ENCODE measurements at regions not wholly inside any gene's neighbourhood (a gene's known extent, or its start where the extent isn't known, plus 50 kb on each side); places are given as distances from the start of the nearest gene placed in this dataset.

GRCh38 chr18:24918257-24918656 is 433.7 kb downstream of the ZNF521 start:
- TF ChIP-seq, protein P1, sequence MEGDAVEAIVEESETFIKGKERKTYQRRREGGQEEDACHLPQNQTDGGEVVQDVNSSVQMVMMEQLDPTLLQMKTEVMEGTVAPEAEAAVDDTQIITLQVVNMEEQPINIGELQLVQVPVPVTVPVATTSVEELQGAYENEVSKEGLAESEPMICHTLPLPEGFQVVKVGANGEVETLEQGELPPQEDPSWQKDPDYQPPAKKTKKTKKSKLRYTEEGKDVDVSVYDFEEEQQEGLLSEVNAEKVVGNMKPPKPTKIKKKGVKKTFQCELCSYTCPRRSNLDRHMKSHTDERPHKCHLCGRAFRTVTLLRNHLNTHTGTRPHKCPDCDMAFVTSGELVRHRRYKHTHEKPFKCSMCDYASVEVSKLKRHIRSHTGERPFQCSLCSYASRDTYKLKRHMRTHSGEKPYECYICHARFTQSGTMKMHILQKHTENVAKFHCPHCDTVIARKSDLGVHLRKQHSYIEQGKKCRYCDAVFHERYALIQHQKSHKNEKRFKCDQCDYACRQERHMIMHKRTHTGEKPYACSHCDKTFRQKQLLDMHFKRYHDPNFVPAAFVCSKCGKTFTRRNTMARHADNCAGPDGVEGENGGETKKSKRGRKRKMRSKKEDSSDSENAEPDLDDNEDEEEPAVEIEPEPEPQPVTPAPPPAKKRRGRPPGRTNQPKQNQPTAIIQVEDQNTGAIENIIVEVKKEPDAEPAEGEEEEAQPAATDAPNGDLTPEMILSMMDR (IDR thresholded peaks at IDR 0.05) = no peak
- WGBS = 51% methylated on average over 6 of the region's 6 CpGs
- Histone ChIP-seq H3K4me3 (no peak overlapping the region), H3K4me1 (peaks cover 9% of the 10 kb centered on the region), H3K27ac (no peak overlapping the region), H3K36me3 (no peaks in the 10 kb centered on the region), H3K9me3 (no peaks in the 10 kb centered on the region), H3K27me3 (no peaks in the 10 kb centered on the region)
- no peak for DNase-seq (ENCODE audit: low spot score in 2 of 2)

DNA sequence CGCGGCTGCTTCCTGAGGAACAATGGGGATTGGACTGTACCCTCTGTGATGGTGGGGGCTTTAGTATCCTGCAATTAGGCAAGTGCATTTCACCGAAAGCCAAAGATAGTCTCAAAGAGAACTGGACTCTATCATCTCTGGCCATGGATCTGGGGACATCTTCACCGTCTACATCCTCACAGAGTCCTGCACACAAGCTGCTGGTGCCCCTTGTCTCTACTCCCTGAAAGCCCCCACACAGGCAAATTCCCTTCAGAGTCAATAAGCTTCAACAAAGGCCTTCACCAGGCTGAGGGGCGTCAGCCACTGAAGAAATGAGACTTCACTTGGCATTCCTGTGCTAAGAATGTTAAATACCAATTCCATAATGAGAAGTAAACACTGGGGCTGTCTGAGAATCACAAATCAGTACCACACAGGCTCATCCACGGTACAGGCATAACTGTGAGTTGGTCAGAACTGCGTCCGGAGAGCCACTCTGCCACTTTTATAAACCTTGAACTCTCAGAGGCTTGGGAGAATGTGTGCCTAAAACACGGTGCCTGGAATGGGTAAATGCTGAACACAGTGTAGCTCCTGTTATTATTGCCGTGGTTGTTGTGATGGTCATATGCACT is 432.7 kb downstream of the ZNF521 start:
- Histone ChIP-seq H3K4me3 (no peak overlapping the region), H3K36me3 (no peaks in the 10 kb centered on the region), H3K9me3 (no peaks in the 10 kb centered on the region), H3K27ac (no peak overlapping the region), H3K4me1 (peaks cover under 1% of the 10 kb centered on the region), H3K27me3 (no peaks in the 10 kb centered on the region)
- WGBS = 89% methylated on average over 10 of the region's 10 CpGs
- no peak for DNase-seq (ENCODE audit: low spot score in 2 of 2)
- TF ChIP-seq POLR2AphosphoS5 (IDR thresholded peaks at IDR 0.05) = no peak
- TF ChIP-seq EP300 (IDR thresholded peaks at IDR 0.05) = no peak

DNA sequence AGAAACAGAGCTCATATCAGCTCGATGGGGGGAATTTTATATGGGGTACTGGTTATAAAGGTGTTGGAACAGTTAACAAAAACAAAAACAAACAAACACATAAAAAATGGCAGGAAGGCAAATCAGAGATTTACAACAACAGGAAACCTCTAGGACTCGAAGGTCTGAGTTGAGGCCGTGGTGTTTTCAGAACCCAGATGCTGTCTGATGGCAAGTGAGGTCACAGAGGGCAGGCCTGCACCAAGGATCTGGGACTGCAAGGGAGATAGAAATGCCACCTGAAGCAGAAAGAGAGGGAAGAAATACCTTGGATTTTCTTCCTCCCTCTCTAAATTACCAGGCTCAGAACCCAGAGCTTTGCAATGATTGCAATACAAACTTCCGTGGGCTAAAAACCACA is 429.5 kb downstream of the ZNF521 start:
- Histone ChIP-seq H3K27me3 (no peaks in the 10 kb centered on the region), H3K4me1 (no peaks in the 10 kb centered on the region), H3K4me3 (no peak overlapping the region), H3K36me3 (no peaks in the 10 kb centered on the region), H3K27ac (no peak overlapping the region), H3K9me3 (no peaks in the 10 kb centered on the region)
- 70% methylated on average over 4 of the region's 4 CpGs for WGBS
- TF ChIP-seq, protein P1 (IDR thresholded peaks at IDR 0.05) = no peak
- TF ChIP-seq POLR2A (IDR thresholded peaks at IDR 0.05) (no peak), POLR2AphosphoS5 (IDR thresholded peaks at IDR 0.05) (no peak), EP300 (IDR thresholded peaks at IDR 0.05) (no peak)
- no peak for DNase-seq (ENCODE audit: low spot score in 2 of 2)

- 0% methylated on average over 1 of the region's 1 CpG for WGBS
- Histone ChIP-seq H3K27me3 (no peaks in the 10 kb centered on the region), H3K4me1 (no peaks in the 10 kb centered on the region), H3K9me3 (no peaks in the 10 kb centered on the region), H3K27ac (no peak overlapping the region), H3K36me3 (no peaks in the 10 kb centered on the region), H3K4me3 (no peak overlapping the region)
- no peak for DNase-seq (ENCODE audit: low spot score in 2 of 2)
- TF ChIP-seq POLR2AphosphoS5 (IDR thresholded peaks at IDR 0.05) (no peak), EP300 (IDR thresholded peaks at IDR 0.05) (no peak), POLR2A (IDR thresholded peaks at IDR 0.05) (no peak)
- TF ChIP-seq, protein P1 (IDR thresholded peaks at IDR 0.05) = no peak
Observed at GRCh38 chr18:24923138-24923537, 428.8 kb downstream of the ZNF521 start.

DNA sequence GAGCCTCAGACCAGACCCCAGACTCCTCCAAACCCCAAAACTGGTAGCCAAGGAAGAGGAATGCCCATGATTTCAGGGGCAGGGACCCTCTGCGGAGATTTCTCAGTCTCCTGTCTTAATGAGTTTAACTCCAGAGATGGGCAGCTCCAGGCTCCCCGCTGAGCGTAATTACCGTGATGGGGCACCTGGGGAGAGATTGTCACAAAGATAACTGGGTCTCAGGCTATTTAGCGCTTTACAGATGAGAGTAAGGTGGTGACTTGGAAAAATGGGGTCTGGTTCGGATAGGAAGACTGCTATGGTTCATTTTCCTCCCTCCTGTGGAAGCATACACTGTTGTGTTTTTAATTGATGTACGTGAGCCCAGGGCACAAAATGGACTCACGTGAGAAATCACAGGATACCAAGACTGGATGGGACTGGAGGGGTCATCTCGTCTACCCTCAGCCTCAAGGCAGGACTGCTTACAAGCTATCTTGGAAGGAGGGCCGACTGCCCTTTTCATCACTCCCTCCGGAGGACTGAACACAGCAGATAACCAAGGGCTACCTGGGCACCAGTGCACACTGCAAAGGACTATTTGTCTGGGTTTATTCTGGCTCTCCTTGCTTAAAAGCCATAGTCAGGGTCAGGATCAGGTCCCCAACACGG is 427.8 kb downstream of the ZNF521 start:
- TF ChIP-seq, protein P1 (IDR thresholded peaks at IDR 0.05) = no peak
- TF ChIP-seq EP300 (IDR thresholded peaks at IDR 0.05) (no peak), POLR2A (IDR thresholded peaks at IDR 0.05) (no peak), POLR2AphosphoS5 (IDR thresholded peaks at IDR 0.05) (no peak)
- DNase-seq (ENCODE audit: low spot score in 2 of 2) = no peak
- no peak overlapping the region for H3K4me3 ChIP-seq
- no peaks in the 10 kb centered on the region for H3K9me3 ChIP-seq
- H3K27ac ChIP-seq = no peak overlapping the region
- WGBS = 86% methylated on average over 11 of the region's 12 CpGs
- no peaks in the 10 kb centered on the region for H3K36me3 ChIP-seq
- H3K27me3 ChIP-seq = no peaks in the 10 kb centered on the region
- H3K4me1 ChIP-seq = no peaks in the 10 kb centered on the region

Data from suprapubic skin (tissue), 4 donors.